22Rv1 (cell line): ENCODE measurements at regions not wholly inside any gene's neighbourhood (a gene's known extent, or its start where the extent isn't known, plus 50 kb on each side); places are given as distances from the start of the nearest gene placed in this dataset.

Experiments
- CTCF ChIP-seq: fragments of 450-650 bp; IDR thresholded peaks from 2 replicates; pipeline ENCODE4 v1.5.1; 2017; ENCODE audit warnings: mild to moderate bottlenecking
- ZFX ChIP-seq: fragments of 450-650 bp; IDR thresholded peaks from 2 replicates; pipeline ENCODE4 v1.6.1; 2017; ENCODE audit warnings: antibody characterized with exemption, borderline replicate concordance

GRCh38 chr15:38671006-38671387, 106.4 kb upstream of the RASGRP1 start:
- TF ChIP-seq CTCF = no peak
- no peak for TF ChIP-seq ZFX
